ENCODE measurements at regions not wholly inside any gene's neighbourhood (a gene's known extent, or its start where the extent isn't known, plus 50 kb on each side); places are given as distances from the start of the nearest gene placed in this dataset.

DNA sequence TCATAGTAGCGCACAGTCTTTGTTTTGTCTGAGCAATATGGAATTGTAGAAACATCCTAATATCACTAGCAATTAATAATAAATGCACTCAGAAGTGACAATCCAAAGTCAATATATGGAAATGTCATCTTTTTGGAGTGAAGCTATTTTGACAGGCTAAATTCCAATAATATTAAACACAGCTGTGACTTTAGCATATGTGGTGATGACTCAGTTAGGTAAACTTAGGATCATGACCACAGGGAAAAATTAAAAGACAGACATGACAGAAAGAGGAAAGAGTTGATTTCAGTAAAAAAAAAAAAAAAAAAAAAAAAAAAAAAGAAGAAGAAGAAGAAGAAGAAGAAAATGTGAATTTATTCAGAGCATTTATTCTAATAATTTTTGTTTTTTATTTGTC lies 1165.7 kb downstream of the NLGN4Y start:
- DNase-seq = no peak

- no peak for DNase-seq
Observed at GRCh38 chrY:15702131-15702530, 1177.8 kb downstream of the NLGN4Y start.

DNA sequence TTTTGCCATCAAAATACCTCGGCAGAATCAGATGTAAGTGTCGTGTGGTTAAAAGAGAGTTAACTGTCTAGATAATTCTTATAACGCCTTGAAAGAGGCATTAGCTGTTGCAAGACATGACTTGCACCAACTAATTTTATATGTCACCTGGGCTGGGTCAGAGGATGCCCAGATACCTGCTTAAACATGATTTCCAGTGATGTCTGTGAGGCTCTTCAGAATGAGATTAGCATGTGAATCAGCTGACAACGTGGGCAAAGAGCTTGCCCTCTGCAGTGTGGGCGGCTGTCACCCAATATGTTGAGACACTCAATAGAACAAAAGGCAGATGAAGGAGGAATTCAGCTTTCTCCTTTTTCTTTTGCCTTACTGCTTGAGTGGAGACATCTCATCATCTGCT lies 1180.6 kb downstream of the NLGN4Y start:
- DNase-seq = no peak

DNA sequence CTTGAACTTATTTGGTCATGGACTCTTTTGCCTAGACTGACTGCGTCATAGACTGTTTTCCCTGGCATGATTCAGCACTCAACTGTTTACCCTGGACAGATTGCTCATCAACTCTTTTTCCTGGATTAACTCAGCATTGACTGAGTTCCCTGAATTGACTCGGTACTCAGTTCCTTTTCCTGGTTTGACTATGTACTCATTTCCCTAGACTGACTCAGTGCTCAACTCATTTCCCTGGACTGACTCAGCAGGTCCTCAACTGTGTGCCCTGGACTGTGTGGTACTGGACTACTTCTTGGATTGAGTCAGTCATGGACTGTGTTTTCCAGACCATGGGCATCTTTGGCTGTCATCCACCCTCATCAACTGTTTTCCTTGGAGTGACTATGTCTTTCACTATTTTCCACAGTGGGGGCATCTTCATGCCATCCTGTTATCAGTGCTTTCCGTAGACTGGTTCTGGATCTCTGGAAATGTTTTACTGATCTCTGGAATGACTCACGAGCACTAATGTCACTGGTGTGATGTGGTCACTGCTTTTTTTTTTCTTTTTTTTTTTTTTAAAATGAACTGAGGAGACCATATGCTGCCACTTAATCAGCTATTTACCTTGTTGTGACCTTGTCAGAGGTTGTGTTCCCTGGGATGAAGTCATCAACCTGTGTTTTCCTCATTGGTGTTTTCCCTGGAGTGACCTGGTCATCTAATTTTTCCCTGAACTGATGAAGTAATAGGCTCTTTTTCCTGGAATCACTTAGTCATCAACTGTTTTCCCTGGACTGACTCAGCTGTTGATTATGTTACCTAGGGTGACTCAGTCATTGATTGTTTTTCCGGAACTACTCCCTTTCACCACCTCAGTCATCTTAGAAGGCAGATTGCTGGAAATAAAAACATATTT lies 1225.5 kb downstream of the NLGN4Y start:
- no peak for DNase-seq

DNA sequence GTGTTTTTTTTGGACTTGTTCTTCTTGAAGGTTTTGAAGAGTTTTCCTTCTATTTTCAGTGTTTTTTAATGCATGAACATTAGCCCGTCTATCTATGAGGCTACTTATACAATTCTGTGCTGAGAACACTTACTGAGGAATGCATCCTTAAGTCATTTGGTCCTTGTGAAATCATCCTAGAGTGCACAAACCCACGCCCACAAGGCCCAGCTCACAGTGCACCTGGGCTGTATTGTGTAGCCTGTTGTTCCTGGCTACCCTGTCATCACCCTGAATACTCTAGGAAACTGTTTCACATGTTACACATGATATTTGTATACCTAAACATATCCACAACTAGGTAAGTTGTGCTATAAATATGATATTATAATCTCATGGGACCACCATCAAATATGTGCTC lies 1226.7 kb downstream of the NLGN4Y start:
- DNase-seq = no peak

GRCh38 chrY:15756266-15756665 lies 1231.9 kb downstream of the NLGN4Y start:
- no peak for DNase-seq

- DNase-seq = no peak
Observed at GRCh38 chrY:15773579-15773978, 1249.2 kb downstream of the NLGN4Y start.

DNA sequence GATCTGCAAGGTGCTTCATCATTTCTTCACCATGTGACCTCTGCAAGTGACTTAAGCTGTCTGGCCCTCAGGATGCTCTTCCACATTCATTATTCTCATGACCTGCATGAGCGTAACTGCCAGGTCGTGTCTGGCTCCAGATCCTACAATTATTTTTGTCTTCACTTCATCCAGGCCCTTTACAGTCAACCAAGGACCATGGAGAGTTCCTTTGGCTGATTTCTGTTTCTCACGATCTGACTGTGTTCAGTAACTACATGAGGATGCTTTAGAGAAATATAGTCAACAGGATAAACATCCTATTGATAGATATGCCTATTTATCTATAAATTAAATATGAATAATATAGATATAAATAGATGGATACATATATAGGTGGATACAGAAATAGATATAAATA lies 1251.6 kb downstream of the NLGN4Y start:
- DNase-seq = no peak

- no peak for DNase-seq
Observed at GRCh38 chrY:15779891-15780290, 1255.6 kb downstream of the NLGN4Y start.

DNA sequence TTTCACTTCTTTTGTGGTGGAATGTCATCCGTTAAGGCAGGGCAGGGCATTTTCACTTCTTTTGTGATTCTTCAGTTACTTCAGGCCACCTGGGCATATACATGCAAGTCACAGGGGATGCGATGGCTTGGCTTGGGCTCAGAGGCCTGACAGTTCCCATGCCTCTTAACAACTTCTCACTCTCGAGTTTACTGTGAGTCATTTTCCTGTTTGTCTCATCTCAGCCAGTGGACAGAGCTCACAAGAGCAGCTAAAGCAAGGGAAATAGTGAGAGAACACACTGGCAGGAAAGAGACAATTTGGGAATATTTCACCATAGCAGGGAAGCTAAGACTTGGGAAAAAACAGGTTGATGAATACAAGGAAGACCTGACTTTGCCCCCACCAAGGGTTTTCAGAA lies 1275.7 kb downstream of the NLGN4Y start:
- no peak for DNase-seq

GRCh38 chrY:15805985-15806384 lies 1281.7 kb downstream of the NLGN4Y start:
- DNase-seq = no peak

DNA sequence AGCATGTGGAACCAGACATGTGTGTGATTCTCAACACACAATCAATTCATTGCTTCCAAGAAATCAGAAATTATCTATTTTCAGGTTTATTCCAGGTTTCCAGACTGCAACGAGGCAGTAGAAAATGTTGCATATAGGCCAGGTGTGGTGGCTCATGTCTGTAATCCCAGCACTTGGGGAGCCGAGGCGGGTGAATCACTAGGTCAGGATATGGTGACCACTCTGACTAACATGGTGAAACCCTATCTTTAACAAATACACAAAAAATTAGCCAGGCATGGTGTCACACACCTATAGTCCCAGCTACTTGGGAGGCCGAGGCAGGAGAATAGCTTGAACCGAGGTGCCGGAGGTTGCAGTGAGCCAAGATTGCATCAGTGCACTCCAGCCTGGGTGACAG lies 1289.9 kb downstream of the NLGN4Y start:
- DNase-seq = no peak

Measured in hippocampal formation (tissue), 2 donors.